ENCODE measurements at regions not wholly inside any gene's neighbourhood (a gene's known extent, or its start where the extent isn't known, plus 50 kb on each side); places are given as distances from the start of the nearest gene placed in this dataset.

DNA sequence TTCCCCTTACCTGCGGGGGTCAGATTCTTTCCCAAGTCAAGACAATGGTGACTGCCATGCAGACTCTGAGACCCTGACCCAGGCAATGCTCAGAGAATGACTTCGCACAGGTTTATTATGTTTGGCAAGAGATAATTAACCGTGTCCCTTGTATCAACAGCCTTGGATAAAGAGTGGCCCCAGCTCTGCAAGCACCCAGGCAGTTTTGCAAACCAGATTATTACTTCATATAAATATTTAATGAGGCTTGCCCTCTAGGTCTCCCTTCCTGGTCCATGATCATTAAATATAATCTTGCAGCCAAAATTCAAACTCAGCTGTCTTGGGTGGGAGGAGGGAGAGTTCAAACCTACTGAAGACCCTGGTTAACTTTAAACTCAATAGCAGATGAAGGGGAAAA is 156.5 kb downstream of the ANKRD60 start:
- ChIA-PET CTCF (no interaction called here), POLR2A (no interaction called here)

DNA sequence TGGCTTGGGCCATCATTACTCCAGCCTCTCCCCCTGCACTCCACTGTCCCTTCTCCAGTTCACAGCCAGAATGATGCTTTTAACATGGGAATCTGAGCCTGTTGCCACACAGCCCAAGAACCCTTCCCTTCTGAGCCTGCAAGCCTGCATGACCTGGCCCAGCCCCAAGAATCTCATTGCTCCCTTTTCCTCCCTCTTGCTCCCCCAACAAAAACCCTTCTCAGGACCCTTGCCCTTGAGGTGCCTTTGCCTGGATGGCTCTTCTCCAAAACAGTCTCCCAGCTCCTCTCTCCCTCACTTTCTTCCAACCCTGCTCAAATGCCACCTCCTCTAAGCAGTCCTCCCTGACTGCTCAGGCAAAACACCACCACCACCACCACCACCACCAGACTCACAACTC is 157.2 kb downstream of the ANKRD60 start:
- CTCF ChIA-PET: no interaction called here
- POLR2A ChIA-PET: no interaction called here

DNA sequence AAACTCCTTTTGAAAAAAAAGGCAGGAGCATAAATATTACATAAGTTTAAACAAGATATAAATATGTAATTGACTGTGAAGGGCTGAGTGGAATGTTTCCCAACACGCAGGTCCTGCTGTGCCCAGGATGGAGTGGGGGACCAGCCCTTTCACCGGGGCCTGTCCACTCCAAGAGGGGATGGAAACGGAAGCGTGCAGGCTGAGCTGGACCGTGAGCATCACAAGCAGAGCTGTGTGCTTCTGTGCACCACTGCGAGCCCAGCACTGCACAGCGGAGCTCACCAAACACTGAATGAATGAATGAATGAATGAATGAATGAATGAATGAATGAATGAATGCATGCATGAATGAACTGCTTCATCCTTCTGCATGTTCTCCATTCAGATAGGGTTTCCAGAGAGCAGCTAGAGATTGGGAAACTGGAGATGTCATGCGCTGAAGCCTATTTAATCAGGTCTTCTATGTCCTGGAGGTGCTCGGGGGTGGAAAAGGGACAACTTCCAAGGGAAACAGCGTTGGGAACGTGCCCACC is 157.7 kb downstream of the ANKRD60 start:
- ChIA-PET CTCF (no interaction called here), POLR2A (no interaction called here)

DNA sequence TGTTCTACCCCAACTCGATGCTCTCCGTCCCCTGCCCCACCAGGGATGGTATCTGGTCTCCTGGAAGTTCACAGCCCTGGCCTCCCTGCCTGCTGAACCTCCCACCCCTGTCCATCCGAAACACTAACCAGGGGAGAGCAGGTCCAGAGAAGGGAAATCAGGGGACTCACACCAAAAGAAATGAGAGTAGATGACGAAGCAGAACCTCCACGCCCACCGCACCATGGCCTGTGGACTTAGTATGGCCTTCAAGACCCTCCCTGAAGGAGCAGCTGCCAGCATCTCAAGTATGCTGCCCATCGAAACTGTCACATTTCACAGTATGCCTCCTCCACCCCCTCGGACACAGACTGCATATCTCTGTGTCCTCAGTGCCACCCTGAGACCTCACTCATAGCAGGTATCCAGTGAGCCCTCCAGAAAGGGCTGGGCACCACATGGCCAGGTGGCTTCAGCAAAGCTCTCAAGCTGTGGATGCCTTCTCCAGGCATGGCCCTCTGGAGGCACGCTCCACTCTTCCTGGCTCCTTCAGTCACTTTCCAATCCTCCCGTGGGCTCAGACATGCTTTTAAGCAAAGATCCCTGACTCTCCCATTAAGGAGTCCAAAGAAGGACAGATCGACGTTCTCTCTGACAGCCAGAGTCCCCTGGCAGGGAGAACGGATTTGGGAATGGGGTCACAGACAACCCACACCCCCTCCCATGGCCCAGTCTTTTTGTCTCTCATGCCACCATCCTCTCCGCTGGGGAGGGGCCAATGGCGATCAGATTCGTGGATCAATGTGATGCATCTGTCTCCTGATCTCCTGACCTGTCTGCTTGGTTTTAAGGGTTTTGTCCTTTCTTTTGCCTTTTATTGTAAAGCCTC is 158.4 kb downstream of the ANKRD60 start:
- ChIA-PET POLR2A (no interaction called here), CTCF (no interaction called here)

DNA sequence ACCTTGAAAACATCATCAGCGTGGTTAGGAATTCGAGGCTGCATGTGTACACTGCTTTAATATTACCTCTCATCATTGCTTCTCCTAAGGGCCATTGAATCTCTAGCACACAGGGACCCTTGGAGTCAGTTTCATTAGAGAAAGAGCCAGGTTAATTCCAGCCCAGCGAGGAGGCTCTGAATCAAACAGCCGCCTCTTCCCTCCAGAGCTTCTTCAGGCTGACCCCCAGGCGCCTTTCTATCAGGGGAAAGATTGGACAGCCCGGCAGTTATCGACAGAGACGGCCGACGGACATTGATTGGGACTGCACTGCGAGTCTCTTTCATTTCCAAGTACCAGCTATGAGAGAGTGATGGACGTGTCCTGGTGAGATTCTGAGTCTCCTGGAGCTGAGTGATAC is 159.2 kb downstream of the ANKRD60 start:
- CTCF ChIA-PET: no interaction called here
- POLR2A ChIA-PET: no interaction called here

DNA sequence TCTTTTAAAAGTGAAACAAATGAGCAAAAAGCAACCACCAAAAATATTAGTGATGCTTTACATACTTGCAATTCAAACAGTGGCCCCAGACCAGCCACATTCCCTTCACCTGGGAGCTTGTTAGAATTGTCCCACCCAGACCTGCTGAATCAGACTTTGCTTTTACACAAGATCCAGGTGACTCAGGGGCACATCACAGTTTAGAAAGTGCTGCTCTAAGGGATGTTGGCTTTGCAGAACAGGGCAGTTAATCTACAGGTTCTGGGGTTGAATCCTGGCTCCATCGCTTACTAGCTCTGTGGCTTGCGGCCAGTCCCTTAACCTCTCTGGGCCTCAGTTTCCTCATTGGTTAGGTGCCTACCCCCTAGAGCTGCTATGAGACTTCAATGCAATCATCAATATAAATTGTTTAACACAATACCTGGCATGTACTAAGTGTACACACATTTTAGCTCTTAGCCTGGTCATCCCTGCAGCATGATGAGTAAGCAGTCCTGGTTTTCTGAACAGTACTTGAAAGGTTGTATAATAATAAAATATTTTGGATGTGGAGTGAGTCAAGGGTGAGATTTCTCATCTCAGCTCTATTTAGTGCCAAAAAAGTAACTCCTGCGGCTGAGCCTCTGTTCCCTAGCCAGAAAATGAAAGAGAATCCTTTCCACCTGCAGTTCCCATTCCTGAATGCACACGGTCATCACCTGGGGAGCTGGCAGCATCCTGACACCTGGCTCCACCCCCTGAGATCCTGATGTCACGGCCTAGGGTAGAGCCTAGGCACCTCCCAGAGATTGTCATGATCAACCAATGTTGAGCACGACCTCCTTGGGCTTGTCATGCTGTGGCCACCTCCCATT is 162.7 kb downstream of the ANKRD60 start:
- ChIA-PET POLR2A (no interaction called here), CTCF (no interaction called here)

DNA sequence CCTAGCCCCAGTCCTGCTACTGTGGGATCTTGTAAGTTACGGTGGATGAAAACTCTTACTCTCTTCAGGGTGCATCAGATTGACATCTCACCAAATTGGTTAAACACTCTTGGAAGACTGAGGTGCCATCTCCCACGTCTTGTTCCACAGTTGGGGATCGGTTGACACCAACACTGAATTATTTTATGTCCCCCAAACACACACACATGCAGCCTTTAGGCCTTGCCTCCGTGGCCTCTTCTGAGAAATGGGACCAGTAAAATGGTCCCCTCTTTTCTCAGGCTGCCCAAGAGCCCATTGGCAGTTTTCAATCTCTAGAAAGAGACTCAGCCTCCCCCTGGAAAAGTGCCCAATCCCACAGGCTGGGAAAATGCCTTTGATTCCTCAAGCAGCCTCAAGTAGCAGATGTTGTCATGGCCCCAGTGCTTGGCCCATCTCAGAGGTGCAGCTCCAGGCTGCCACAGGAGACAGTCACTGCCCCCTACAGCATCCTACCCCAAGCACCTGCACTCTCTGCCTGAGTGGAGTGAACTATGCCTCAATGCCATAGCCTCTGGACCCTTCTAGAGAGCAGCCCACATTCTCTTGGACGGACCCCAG is 163.9 kb downstream of the ANKRD60 start:
- POLR2A ChIA-PET: no interaction called here
- CTCF ChIA-PET: no interaction called here

DNA sequence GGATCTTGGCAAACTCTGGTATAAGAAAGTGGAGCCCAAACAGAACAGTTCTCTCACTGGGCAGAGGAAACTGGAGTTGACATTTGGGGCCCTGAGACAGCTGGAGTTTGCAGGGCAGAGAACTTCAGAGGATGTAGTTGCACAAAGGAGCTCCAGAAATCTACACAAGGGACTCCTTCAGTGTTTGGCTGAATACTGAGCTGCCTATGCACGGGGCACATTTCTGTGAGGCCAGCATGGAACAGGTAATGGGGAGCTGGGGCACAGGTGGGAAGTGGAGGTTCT is 169.3 kb downstream of the ANKRD60 start:
- CTCF ChIA-PET: no interaction called here
- POLR2A ChIA-PET: no interaction called here

DNA sequence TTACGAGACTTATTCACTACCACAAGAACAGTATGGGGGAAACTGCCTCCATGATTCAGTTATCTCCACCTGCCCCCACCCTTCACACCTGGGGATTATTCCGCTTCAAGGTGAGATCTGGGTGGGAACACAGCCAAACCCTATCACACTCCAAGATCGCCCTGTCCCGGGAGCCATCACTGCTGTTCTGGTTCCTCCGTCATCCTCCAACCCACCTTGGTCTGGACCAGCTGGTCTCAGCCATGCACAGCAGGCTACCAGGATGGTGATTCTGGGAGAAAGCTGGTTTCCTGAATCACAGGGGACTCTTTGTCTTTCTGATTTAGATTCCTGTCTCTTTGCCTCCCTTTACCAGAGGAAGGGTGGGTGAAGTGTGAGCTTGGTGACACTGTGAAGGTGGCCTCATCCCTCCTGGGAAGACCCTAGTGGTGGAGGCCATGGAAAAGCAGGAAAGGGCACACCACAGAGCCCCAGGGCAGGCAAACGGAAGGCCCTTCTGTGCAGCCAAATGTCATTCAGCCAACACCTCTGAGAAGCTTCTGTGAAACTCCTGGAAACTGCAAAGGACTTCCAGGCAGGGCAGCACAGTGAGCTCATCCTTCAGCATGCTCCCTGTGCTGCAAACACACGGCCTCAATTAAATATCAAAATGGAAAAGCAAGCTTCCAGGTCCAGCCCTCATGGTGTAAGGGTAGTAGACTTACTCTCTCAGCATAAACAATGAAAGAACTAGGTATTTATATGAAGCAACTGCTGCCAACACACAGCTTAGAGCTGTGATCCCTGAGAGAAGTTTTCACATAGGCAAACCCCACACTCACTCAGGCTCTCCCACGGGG is 169.8 kb downstream of the ANKRD60 start:
- POLR2A ChIA-PET: no interaction called here
- CTCF ChIA-PET: interaction anchor here (0.6 kb wide), 1 partner anchor 464 kb away, joined by 4 read pairs; no protein-coding TSS in a partner anchor

DNA sequence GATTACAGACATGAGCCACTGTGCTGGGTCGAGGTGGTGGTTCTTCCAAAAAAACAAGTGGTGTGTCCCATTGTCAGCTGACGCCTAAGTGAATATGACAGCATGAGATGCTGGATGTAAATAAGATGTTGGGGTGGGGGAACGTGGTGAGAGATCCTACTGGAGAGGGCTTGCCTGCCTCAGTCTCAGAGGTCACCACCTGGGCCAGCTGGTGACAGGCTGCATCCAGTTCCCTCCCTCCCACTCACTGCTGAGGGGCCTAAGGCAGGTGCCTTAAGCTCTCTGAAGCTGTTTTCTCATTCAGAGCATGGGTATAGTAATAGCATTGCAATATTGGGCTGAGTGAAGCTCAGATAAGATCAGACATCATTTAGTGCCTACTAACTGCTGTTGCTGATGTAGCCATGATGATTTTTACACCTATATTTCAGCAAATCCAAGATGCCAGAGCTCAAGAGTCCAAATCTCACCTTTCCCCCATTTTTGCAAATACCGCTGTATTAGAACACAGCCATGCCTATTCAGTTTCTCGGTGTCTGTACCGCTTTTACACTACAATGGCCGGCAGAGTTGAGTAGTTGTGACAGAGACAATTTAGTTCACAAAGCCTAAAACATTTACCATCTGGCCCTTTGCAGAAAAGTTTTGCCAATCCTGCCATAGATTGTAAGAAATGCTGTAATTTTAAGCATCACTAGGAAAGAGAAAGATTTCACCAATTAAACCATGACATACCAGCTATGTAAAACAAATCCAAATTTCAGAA is 171.3 kb downstream of the ANKRD60 start:
- POLR2A ChIA-PET: no interaction called here
- CTCF ChIA-PET: no interaction called here

DNA sequence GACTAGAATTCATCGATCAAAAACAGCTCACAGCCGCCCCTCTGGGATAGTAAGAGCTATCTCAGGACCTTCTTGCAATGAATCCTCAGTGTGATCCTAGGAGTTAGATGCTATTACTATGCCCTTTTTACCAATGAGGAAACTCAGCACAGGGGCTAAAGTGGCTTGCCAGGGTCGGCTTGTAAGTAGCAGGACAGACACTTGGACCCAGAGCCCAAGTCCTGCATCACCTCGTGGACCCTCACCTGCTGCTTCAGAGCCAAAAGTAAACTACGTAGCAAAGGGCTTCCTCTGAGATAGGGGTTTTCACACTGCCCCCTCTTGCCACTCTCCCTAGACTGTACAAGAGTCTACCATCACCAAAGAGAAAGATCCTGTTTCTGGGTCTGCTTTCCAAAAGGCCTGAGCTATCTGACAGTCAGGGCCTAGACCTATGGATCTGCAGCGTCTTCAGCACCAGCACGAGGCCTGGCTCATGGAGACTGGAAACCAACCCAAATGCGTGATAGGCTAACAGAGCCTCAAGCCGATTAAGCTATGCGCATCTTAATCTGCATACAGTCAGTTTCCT is 172.3 kb downstream of the ANKRD60 start:
- ChIA-PET POLR2A (no interaction called here), CTCF (no interaction called here)

DNA sequence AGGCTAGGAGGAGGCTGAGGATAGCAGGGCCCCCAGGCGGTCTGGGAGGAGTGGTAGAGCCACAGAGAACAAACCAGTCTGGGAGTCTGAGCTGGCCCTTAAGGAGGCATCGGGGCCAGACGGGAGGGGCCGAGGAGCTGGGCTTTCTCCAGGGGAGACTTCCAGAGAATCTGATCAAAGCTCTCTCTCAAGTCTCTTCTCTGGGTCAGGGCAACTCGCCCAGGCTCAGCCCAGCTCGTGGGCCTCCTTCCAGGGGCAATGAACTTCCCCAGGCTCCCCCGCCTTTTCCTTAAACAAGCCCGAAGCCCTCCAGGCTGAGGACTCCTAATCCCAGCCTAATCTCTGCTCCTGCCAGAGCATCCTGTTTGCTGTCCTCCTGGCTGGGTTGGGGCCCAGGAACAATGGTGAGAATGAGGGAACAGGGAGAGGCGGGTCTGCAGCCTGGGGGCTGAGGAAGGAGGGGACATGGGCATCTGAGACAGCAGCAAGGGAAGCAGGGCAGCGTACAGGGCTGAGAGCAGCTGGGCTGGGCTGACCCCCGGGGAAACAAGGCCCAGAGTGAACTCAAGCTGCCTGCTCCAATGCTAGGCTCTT is 173.6 kb downstream of the ANKRD60 start:
- CTCF ChIA-PET: no interaction called here
- POLR2A ChIA-PET: no interaction called here

DNA sequence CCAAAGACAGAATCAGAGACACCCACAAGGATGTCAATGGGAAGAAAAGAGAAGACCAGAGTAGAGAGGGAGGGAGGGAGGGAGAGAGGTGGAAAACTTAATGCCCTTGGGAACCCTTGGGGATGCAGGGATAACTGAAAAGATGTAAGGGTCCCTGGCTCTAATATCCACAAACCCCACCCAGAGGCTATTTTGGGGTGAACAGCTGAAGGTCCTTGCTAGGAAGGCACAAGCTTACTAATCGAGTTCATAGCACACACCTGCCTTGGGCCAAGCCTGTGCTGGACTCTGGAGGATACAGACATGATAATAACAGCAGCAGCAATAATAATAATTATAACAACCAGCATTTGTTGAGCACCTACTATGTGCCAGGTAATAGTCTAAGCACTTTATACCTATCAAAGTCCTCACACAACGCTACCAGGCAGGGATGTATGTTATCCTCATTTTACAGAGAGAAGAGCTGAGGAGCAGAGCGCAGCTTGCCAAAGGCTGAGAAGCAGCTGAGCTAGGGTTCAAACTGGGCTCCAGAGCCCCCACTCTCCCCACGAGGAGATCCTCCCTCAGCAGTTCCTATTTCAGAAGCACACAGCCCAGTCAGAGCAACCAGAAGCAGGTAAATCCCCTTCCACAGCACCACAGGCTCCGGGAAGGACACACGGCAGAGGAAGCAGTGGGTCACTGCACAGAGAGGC is 174.2 kb downstream of the ANKRD60 start:
- POLR2A ChIA-PET: no interaction called here
- CTCF ChIA-PET: no interaction called here

DNA sequence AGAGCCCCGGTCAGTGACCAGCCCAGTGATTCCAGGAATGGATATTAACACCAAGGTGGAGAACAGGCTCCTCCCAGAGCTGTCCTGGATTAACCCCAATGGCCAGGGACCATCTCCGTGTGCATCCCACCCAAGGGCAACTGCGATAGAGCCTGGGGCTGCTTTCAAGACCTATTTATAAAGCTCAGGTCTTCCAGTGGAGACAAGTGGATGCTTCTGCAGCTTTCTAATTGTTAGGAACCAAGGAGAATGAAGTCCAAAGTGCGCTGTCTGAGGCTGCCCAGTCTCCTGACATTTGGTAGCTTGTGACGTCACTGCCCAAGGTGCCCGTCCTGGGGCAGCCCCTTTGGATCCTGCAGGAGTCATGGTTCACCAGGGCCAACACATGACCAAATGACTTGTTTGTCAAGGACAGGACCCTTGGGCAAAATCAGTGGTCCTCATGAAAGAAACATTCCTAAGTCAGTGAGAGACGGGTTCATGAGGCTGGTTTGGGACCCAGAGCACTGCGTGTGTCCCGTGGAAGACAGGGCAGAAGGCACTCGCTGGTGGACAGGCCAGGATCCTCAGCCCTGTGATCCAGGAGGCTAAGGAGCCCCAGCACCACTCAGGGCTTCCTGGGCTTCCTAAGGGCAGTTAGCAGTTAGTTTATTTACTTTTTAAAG is 174.9 kb downstream of the ANKRD60 start:
- CTCF ChIA-PET: no interaction called here
- POLR2A ChIA-PET: no interaction called here

DNA sequence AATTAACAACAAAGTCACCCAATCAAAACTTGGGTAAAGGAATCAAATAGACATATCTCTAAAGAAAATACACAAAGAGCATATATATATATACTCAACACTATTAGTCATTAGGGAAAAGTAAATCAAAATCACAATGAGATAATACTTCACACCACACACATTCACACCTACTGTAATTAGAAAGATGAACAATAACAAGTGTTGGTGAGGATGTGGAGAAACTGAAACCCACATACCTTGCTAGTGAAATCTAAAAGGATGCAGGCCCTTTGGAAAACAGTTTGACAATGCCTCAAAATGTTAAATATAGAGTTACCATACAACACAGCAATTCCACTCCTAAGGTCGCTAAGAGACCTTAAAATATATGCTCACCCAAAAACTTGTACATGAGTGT is 177.1 kb downstream of the ANKRD60 start:
- ChIA-PET POLR2A (no interaction called here), CTCF (no interaction called here)

DNA sequence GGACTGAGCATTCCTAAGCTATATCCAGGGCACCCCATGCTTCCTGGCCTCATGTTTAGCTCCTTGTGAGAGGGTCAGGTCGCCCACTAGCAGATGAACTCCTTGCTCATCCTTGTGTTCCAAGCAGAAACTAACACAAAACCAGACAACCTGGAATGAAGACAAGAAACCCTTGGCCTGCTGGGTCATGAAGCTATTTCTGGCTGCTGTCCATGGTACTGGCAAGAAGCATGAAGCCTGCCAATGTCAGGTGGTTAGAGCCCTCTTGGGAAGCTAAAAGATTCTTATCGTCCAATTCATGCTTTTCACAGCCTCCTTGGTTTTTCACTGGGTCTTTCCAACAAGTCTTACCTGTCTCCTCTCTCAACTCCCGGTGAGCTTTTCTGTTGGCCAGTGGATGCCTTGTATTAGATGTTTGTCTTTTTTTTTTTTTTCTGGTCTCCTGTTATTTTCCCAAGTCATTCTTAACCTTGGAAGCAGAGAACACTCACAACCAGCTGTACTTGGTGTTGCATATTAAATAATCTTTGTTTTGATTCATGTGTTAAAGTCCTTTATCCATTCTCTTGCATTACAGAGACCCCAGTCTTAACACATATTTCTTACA is 180.3 kb downstream of the ANKRD60 start:
- ChIA-PET CTCF (no interaction called here), POLR2A (no interaction called here)

DNA sequence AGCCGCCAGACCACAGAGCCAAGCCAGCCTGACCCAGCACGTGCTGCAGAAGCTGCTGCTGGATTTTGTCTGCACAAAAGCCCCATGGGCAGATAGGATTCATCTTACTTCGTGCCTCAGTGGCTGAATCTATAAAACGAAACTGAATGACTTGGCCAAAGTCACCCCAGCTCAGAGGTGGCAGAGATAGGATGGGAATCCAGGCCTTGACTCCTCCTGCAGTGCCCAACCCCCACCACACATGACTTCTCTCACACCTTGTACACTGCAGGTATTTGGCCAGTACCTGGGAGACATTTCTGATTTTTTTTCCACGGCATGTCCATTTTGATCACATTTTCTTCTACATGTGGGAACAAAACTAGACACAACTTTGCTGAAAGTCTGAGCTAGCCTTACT is 182.1 kb downstream of the ANKRD60 start:
- CTCF ChIA-PET: no interaction called here
- POLR2A ChIA-PET: no interaction called here

Data from activated CD8-positive, alpha-beta memory T cell treated with anti-CD3 and anti-CD28 coated beads for 36 hours (primary cell).